ENCODE measurements at regions not wholly inside any gene's neighbourhood (a gene's known extent, or its start where the extent isn't known, plus 50 kb on each side); places are given as distances from the start of the nearest gene placed in this dataset.
A peak's percentile ranks its signal among the peaks of the same experiment; 100 is the strongest.

- no peak overlapping the region for H3K27ac ChIP-seq (ENCODE audit: low read depth, low read length)
- H3K27me3 ChIP-seq (ENCODE audit: insufficient read depth, low read length) = no peaks in the 10 kb centered on the region
- no peak overlapping the region for H3K4me3 ChIP-seq (ENCODE audit: low read depth, low read length)
- no peak overlapping the region for H2AFZ ChIP-seq (ENCODE audit: low read length, unreplicated experiment)
- no peaks in the 10 kb centered on the region for H3K79me2 ChIP-seq (ENCODE audit: control insufficient read depth, insufficient read depth, low read length, unreplicated experiment)
- H3K36me3 ChIP-seq (ENCODE audit: insufficient read depth, low read length) = no peaks in the 10 kb centered on the region
- H3K4me1 ChIP-seq (ENCODE audit: control insufficient read depth, insufficient read depth, low read length, unreplicated experiment) = peaks cover 41% of the 10 kb centered on the region
Measured at GRCh38 chr22:22706253-22706915, 62.0 kb downstream of the GGTLC2 start.

- Histone ChIP-seq H3K27me3 (ENCODE audit: insufficient read depth, low read length) (no peaks in the 10 kb centered on the region), H3K4me1 (ENCODE audit: control insufficient read depth, insufficient read depth, low read length, unreplicated experiment) (peaks cover 19% of the 10 kb centered on the region), H3K27ac (ENCODE audit: low read depth, low read length) (peak overlapping the region; percentile 93; the same call in 1 of the 2 replicates), H3K36me3 (ENCODE audit: insufficient read depth, low read length) (no peaks in the 10 kb centered on the region), H3K79me2 (ENCODE audit: control insufficient read depth, insufficient read depth, low read length, unreplicated experiment) (no peaks in the 10 kb centered on the region), H3K4me3 (ENCODE audit: low read depth, low read length) (no peak overlapping the region), H2AFZ (ENCODE audit: low read length, unreplicated experiment) (no peak overlapping the region)
Measured at GRCh38 chr22:22709719-22710445, 65.5 kb downstream of the GGTLC2 start.

- no peak overlapping the region for H3K4me3 ChIP-seq (ENCODE audit: low read depth, low read length)
Measured at GRCh38 chr22:22710719-22711531, 66.5 kb downstream of the GGTLC2 start.

GRCh38 chr22:22711532-22711913 is 67.1 kb downstream of the GGTLC2 start:
- Histone ChIP-seq H3K4me3 (ENCODE audit: low read depth, low read length) (no peak overlapping the region), H2AFZ (ENCODE audit: low read length, unreplicated experiment) (no peak overlapping the region), H3K4me1 (ENCODE audit: control insufficient read depth, insufficient read depth, low read length, unreplicated experiment) (peaks cover 19% of the 10 kb centered on the region), H3K27me3 (ENCODE audit: insufficient read depth, low read length) (no peaks in the 10 kb centered on the region), H3K27ac (ENCODE audit: low read depth, low read length) (peak overlapping the region; percentile 93), H3K36me3 (ENCODE audit: insufficient read depth, low read length) (no peaks in the 10 kb centered on the region), H3K79me2 (ENCODE audit: control insufficient read depth, insufficient read depth, low read length, unreplicated experiment) (no peaks in the 10 kb centered on the region)

More at GRCh38 chr22:22710719-22711531, 66.5 kb downstream of the GGTLC2 start:
- Histone ChIP-seq H3K27me3 (ENCODE audit: insufficient read depth, low read length) (no peaks in the 10 kb centered on the region), H2AFZ (ENCODE audit: low read length, unreplicated experiment) (no peak overlapping the region), H3K4me1 (ENCODE audit: control insufficient read depth, insufficient read depth, low read length, unreplicated experiment) (peaks cover 19% of the 10 kb centered on the region), H3K79me2 (ENCODE audit: control insufficient read depth, insufficient read depth, low read length, unreplicated experiment) (no peaks in the 10 kb centered on the region), H3K36me3 (ENCODE audit: insufficient read depth, low read length) (no peaks in the 10 kb centered on the region), H3K27ac (ENCODE audit: low read depth, low read length) (peak overlapping the region; percentile 93)

GRCh38 chr22:22712092-22712658 is 67.8 kb downstream of the GGTLC2 start:
- Histone ChIP-seq H3K4me1 (ENCODE audit: control insufficient read depth, insufficient read depth, low read length, unreplicated experiment) (peaks cover 19% of the 10 kb centered on the region), H2AFZ (ENCODE audit: low read length, unreplicated experiment) (no peak overlapping the region), H3K36me3 (ENCODE audit: insufficient read depth, low read length) (no peaks in the 10 kb centered on the region), H3K79me2 (ENCODE audit: control insufficient read depth, insufficient read depth, low read length, unreplicated experiment) (no peaks in the 10 kb centered on the region), H3K27me3 (ENCODE audit: insufficient read depth, low read length) (no peaks in the 10 kb centered on the region), H3K27ac (ENCODE audit: low read depth, low read length) (peak overlapping the region; percentile 93), H3K4me3 (ENCODE audit: low read depth, low read length) (no peak overlapping the region)

- no peaks in the 10 kb centered on the region for H3K36me3 ChIP-seq (ENCODE audit: insufficient read depth, low read length)
- no peak overlapping the region for H3K4me3 ChIP-seq (ENCODE audit: low read depth, low read length)
- H2AFZ ChIP-seq (ENCODE audit: low read length, unreplicated experiment) = no peak overlapping the region
- no peaks in the 10 kb centered on the region for H3K79me2 ChIP-seq (ENCODE audit: control insufficient read depth, insufficient read depth, low read length, unreplicated experiment)
- peak overlapping the region; percentile 93; the same call in 1 of the 2 replicates for H3K27ac ChIP-seq (ENCODE audit: low read depth, low read length)
- no peaks in the 10 kb centered on the region for H3K27me3 ChIP-seq (ENCODE audit: insufficient read depth, low read length)
- H3K4me1 ChIP-seq (ENCODE audit: control insufficient read depth, insufficient read depth, low read length, unreplicated experiment) = peaks cover 19% of the 10 kb centered on the region
Measured at GRCh38 chr22:22712666-22713365, 68.4 kb downstream of the GGTLC2 start.

GRCh38 chr22:22713416-22713815 is 69.0 kb downstream of the GGTLC2 start:
- no peaks in the 10 kb centered on the region for H3K79me2 ChIP-seq (ENCODE audit: control insufficient read depth, insufficient read depth, low read length, unreplicated experiment)
- H3K4me1 ChIP-seq (ENCODE audit: control insufficient read depth, insufficient read depth, low read length, unreplicated experiment) = peaks cover 19% of the 10 kb centered on the region
- no peaks in the 10 kb centered on the region for H3K36me3 ChIP-seq (ENCODE audit: insufficient read depth, low read length)
- H3K27ac ChIP-seq (ENCODE audit: low read depth, low read length) = no peak overlapping the region
- no peaks in the 10 kb centered on the region for H3K27me3 ChIP-seq (ENCODE audit: insufficient read depth, low read length)
- H3K4me3 ChIP-seq (ENCODE audit: low read depth, low read length) = no peak overlapping the region
- no peak overlapping the region for H2AFZ ChIP-seq (ENCODE audit: low read length, unreplicated experiment)

GRCh38 chr22:22714600-22715335 is 70.4 kb downstream of the GGTLC2 start:
- Histone ChIP-seq H3K4me1 (ENCODE audit: control insufficient read depth, insufficient read depth, low read length, unreplicated experiment) (peaks cover 32% of the 10 kb centered on the region), H3K27ac (ENCODE audit: low read depth, low read length) (no peak overlapping the region), H3K4me3 (ENCODE audit: low read depth, low read length) (no peak overlapping the region), H2AFZ (ENCODE audit: low read length, unreplicated experiment) (no peak overlapping the region), H3K79me2 (ENCODE audit: control insufficient read depth, insufficient read depth, low read length, unreplicated experiment) (no peaks in the 10 kb centered on the region), H3K36me3 (ENCODE audit: insufficient read depth, low read length) (no peaks in the 10 kb centered on the region), H3K27me3 (ENCODE audit: insufficient read depth, low read length) (no peaks in the 10 kb centered on the region)

- no peaks in the 10 kb centered on the region for H3K79me2 ChIP-seq (ENCODE audit: control insufficient read depth, insufficient read depth, low read length, unreplicated experiment)
- H3K4me3 ChIP-seq (ENCODE audit: low read depth, low read length) = no peak overlapping the region
- H2AFZ ChIP-seq (ENCODE audit: low read length, unreplicated experiment) = no peak overlapping the region
- H3K27me3 ChIP-seq (ENCODE audit: insufficient read depth, low read length) = no peaks in the 10 kb centered on the region
- H3K36me3 ChIP-seq (ENCODE audit: insufficient read depth, low read length) = no peaks in the 10 kb centered on the region
- peaks cover 34% of the 10 kb centered on the region for H3K4me1 ChIP-seq (ENCODE audit: control insufficient read depth, insufficient read depth, low read length, unreplicated experiment)
- no peak overlapping the region for H3K27ac ChIP-seq (ENCODE audit: low read depth, low read length)
Measured at GRCh38 chr22:22716136-22716665, 71.8 kb downstream of the GGTLC2 start.

Data from ACC112 (cell line).